Heart left ventricle (tissue), 16 donors: ENCODE measurements at regions not wholly inside any gene's neighbourhood (a gene's known extent, or its start where the extent isn't known, plus 50 kb on each side); places are given as distances from the start of the nearest gene placed in this dataset.

Experiments used
- ATAC-seq, 4 donors: fragments of 200-7000 bp; cut with Tn5 transposase; one replicate each; pipeline ENCODE4 v1.9.1; 2020 to 2022; ENCODE audit warnings: moderate library complexity in 4 of 4, mild to moderate bottlenecking in 3 of 4, moderate number of reproducible peaks in 1 of 4
- DNase-seq, 5 donors: peaks; one replicate each; pipeline ENCODE4 v3.0.0-alpha.2; 2020
- H3K27ac ChIP-seq, 12 donors: fragments of 200-600 bp; sonication (generic) in 4 of 12; one replicate each; pipeline versions ENCODE4 v1.5.0 to v1.8.0; 2016 to 2022; ENCODE audit warnings: mild to moderate bottlenecking in 2 of 12
- H3K27me3 ChIP-seq, 9 donors: fragments of 200-600 bp; sonication (generic) in 2 of 9; one replicate each; pipeline versions ENCODE4 v1.5.1 to v1.8.0; 2016 to 2022; ENCODE audit warnings: mild to moderate bottlenecking in 3 of 9
- H3K36me3 ChIP-seq, 9 donors: fragments of 200-600 bp; sonication (generic) in 2 of 9; one replicate each; pipeline versions ENCODE4 v1.5.0 to v1.8.0; 2018 to 2022; ENCODE audit warnings: mild to moderate bottlenecking in 2 of 9
- H3K4me1 ChIP-seq, 12 donors: fragments of 200-600 bp; sonication (generic) in 4 of 12; one replicate each; pipeline versions ENCODE4 v1.5.0 to v1.8.0; 2016 to 2022; ENCODE audit warnings: mild to moderate bottlenecking in 3 of 12
- H3K4me3 ChIP-seq, 12 donors: fragments of 200-600 bp; sonication (generic) in 4 of 12; one replicate each; pipeline versions ENCODE4 v1.5.0 to v1.8.0; 2017 to 2022; ENCODE audit warnings: mild to moderate bottlenecking in 9 of 12, moderate library complexity in 4 of 12
- H3K9me3 ChIP-seq, 12 donors: fragments of 200-600 bp; sonication (generic) in 4 of 12; one replicate each; pipeline versions ENCODE4 v1.5.0 to v1.8.0; 2016 to 2022; ENCODE audit warnings: mild to moderate bottlenecking in 1 of 12
- CTCF ChIP-seq, 12 donors: fragments of 200-600 bp; sonication (generic) in 4 of 12; IDR thresholded peaks; one replicate each; pipeline versions ENCODE4 v1.5.0 to v1.8.0; 2018 to 2022; ENCODE audit warnings: antibody characterized with exemption in 12 of 12, mild to moderate bottlenecking in 5 of 12
- POLR2A ChIP-seq, 2 donors: fragments of 450-650 bp; IDR thresholded peaks; one replicate each; pipeline ENCODE4 v1.6.1; 2017; ENCODE audit warnings: antibody characterized with exemption in 2 of 2, mild to moderate bottlenecking in 2 of 2, moderate library complexity in 2 of 2
- WGBS, 4 donors: extraction: QIAGEN DNeasy Blood & Tissue Kit in 2 of 4; methylation state at CpG; one replicate each; pipeline versions ENCODE4 v1.1.5 to v1.1.7; 2013 to 2018; 5-methylcytosine and 5-hydroxymethylcytosine counted together
- intact Hi-C, 10 donors: fragments of 100-400 bp; cut with DNase I; formaldehyde crosslinking; loops; one replicate each; pipeline versions ENCODE4 v1.11.1 to v1.14.2; 2022
- donor health status: ischemic (EF 13 %, LVEDD 7.1; RV severe dilation, severe dysfunction).
- donor health status: healthy with polysubstance abuse.
- donor health status: DM: no; HTN: yes; CAD: no.
- donor health status: DM: no; HTN: no; CAD: no.
- donor health status: ischemic (EF 25% LVEDD 6.9; RV normal size, moderate dysfunction).
- donor health status: ischemic (EF 25% LVEDD 5.7; RV mildly dilated, moderate dysfunction).
- donor health status: healthy.
- donor health status: DM: yes; HTN: yes; CAD: no.
- donor health status: ischemic (EF 35%, LVEDD 5.7; RV mildly dilated, moderate dysfunction).
- donor health status: nonischemic (EF 11% LVEDD 7.7; RV severe dilation, severe dysfunction).
- donor health status: DM: yes; HTN: yes; CAD: no.
- donor health status: PGD.
- donor health status: ischemic (EF 29% LVEDD 5.4; RV normal size, mild dysfunction).
- donor health status: nonischemic (EF 23%, LVEDD 6.1; RV moderate dilation, normal function).

GRCh38 chr2:123258877-123259539 is 766.1 kb upstream of the CNTNAP5 start:
- Histone ChIP-seq H3K9me3 (peaks cover 0 to 9% (median 0%) of the 10 kb centered on the region in 12 donors), H3K27me3 (no peaks in the 10 kb centered on the region), H3K4me3 (no peak overlapping the region), H3K4me1 (no peaks in the 10 kb centered on the region), H3K36me3 (no peaks in the 10 kb centered on the region), H3K27ac (no peak overlapping the region)
- 55 to 70% (median 60%) methylated on average over 4 of the region's 4 CpGs for WGBS, 4 donors
- DNase-seq (no peak), ATAC-seq (no peak)
- TF ChIP-seq CTCF (IDR thresholded peaks at IDR 0.05) (no peak), POLR2A (IDR thresholded peaks at IDR 0.05) (no peak)
- intact Hi-C loops = no loop called here

DNA sequence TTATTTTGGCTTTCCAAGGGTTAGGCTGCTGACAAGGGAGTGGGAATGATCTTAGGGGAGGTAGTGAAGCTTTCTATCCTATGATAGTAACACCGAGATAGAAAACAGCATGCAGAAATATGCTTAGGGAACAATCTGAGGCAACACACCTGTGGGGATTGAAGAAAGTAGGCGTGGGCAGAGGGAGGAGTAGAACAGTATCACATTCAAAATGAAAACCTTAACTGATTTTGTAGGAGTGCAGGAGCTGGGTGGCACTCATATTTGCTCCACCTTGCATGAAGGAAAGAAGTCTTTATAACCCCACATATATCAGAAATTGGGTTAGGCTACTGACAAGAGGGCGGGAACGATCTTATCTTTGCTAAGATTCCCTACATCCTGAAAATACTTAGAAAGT is 762.2 kb upstream of the CNTNAP5 start:
- TF ChIP-seq CTCF (IDR thresholded peaks at IDR 0.05) (no peak), POLR2A (IDR thresholded peaks at IDR 0.05) (no peak)
- Histone ChIP-seq H3K4me1 (no peaks in the 10 kb centered on the region), H3K36me3 (no peaks in the 10 kb centered on the region), H3K9me3 (peaks cover 0 to 9% (median 0%) of the 10 kb centered on the region in 12 donors), H3K27me3 (no peaks in the 10 kb centered on the region), H3K4me3 (no peak overlapping the region), H3K27ac (no peak overlapping the region)
- ATAC-seq = no peak
- intact Hi-C loops = no loop called here
- 70 to 79% (median 76%) methylated on average over 4 of the region's 4 CpGs for WGBS, 4 donors
- no peak for DNase-seq

GRCh38 chr2:123283431-123283830 is 741.7 kb upstream of the CNTNAP5 start:
- no peak for DNase-seq
- no peak for ATAC-seq
- Histone ChIP-seq H3K9me3 (peaks cover 0 to 7% (median 0%) of the 10 kb centered on the region in 12 donors), H3K27me3 (no peaks in the 10 kb centered on the region), H3K4me1 (no peaks in the 10 kb centered on the region), H3K4me3 (no peak overlapping the region), H3K36me3 (no peaks in the 10 kb centered on the region), H3K27ac (no peak overlapping the region)
- TF ChIP-seq POLR2A (IDR thresholded peaks at IDR 0.05) = no peak
- no peak for TF ChIP-seq CTCF (IDR thresholded peaks at IDR 0.05)
- intact Hi-C loops = no loop called here
- WGBS, 4 donors = 92 to 95% (median 93%) methylated on average over 2 of the region's 2 CpGs

GRCh38 chr2:123303731-123304130 is 721.4 kb upstream of the CNTNAP5 start:
- Histone ChIP-seq H3K27ac (no peak overlapping the region), H3K4me1 (no peaks in the 10 kb centered on the region), H3K36me3 (no peaks in the 10 kb centered on the region), H3K27me3 (no peaks in the 10 kb centered on the region), H3K9me3 (peaks cover 0 to 9% (median 0%) of the 10 kb centered on the region in 12 donors), H3K4me3 (no peak overlapping the region)
- TF ChIP-seq CTCF (IDR thresholded peaks at IDR 0.05) (no peak), POLR2A (IDR thresholded peaks at IDR 0.05) (no peak)
- intact Hi-C loops = no loop called here
- no peak for ATAC-seq
- DNase-seq = no peak
- WGBS, 4 donors = 56 to 69% (median 58%) methylated on average over 1 of the region's 1 CpG
